Islet of Langerhans (tissue), 1 donor: ENCODE measurements at regions not wholly inside any gene's neighbourhood (a gene's known extent, or its start where the extent isn't known, plus 50 kb on each side); places are given as distances from the start of the nearest gene placed in this dataset.

Experiments
- FAIRE-seq: peaks from one replicate; lab custom pipeline; 2011; peaks lifted over from hg19 to GRCh38; lab: Jason Lieb, UNC

- FAIRE-seq, result no peak
These were observed 363.7 kb downstream of the MATN1 start for GRCh38 chr1:30359539-30360220.

- no peak for FAIRE-seq
These were observed 364.9 kb downstream of the MATN1 start for GRCh38 chr1:30358500-30358899.

- no peak for FAIRE-seq
These were observed 366.5 kb downstream of the MATN1 start for GRCh38 chr1:30356839-30357238.

- FAIRE-seq, result no peak
These were observed 369.0 kb downstream of the MATN1 start for GRCh38 chr1:30354410-30354809.

GRCh38 chr1:30353637-30354036 lies 369.7 kb downstream of the MATN1 start:
- no peak for FAIRE-seq

- FAIRE-seq, result no peak
These were observed 375.2 kb downstream of the MATN1 start for GRCh38 chr1:30348147-30348546.

- no peak for FAIRE-seq
These were observed 377.8 kb downstream of the MATN1 start for GRCh38 chr1:30345491-30346130.

- FAIRE-seq, result no peak
These were observed 379.8 kb downstream of the MATN1 start for GRCh38 chr1:30343562-30343961.

- FAIRE-seq, result no peak
These were observed 380.7 kb downstream of the MATN1 start for GRCh38 chr1:30342535-30343141.

GRCh38 chr1:30340934-30341333 lies 382.5 kb downstream of the MATN1 start:
- no peak for FAIRE-seq

- FAIRE-seq, result no peak
These were observed 383.5 kb downstream of the MATN1 start for GRCh38 chr1:30339866-30340265.

- FAIRE-seq, result no peak
These were observed 384.6 kb downstream of the MATN1 start for GRCh38 chr1:30338765-30339164.

GRCh38 chr1:30337324-30337620 lies 386.1 kb downstream of the MATN1 start:
- FAIRE-seq, result no peak

- FAIRE-seq, result no peak
These were observed 386.6 kb downstream of the MATN1 start for GRCh38 chr1:30336550-30337323.

GRCh38 chr1:30335997-30336390 lies 387.4 kb downstream of the MATN1 start:
- FAIRE-seq, result no peak

GRCh38 chr1:30335389-30335996 lies 387.9 kb downstream of the MATN1 start:
- FAIRE-seq, result no peak

GRCh38 chr1:30334767-30335166 lies 388.6 kb downstream of the MATN1 start:
- no peak for FAIRE-seq

GRCh38 chr1:30332116-30333094 lies 391.0 kb downstream of the MATN1 start:
- no peak for FAIRE-seq

- no peak for FAIRE-seq
These were observed 391.8 kb downstream of the MATN1 start for GRCh38 chr1:30331415-30332065.

- no peak for FAIRE-seq
These were observed 392.7 kb downstream of the MATN1 start for GRCh38 chr1:30330644-30331043.
